WERI-Rb-1 (cell line): ENCODE measurements at regions not wholly inside any gene's neighbourhood (a gene's known extent, or its start where the extent isn't known, plus 50 kb on each side); places are given as distances from the start of the nearest gene placed in this dataset.

Experiments
- DNase-seq: peaks from one replicate; pipeline ENCODE4 v3.0.0-alpha.2; 2020
- H3K27ac ChIP-seq: fragments of 250-450 bp; sonication (Bioruptor Pico); 2 replicates; pipeline ENCODE4 v1.5.1; 2020; ENCODE audit warnings: mild to moderate bottlenecking, moderate library complexity
- H3K27me3 ChIP-seq: fragments of 250-450 bp; sonication (Bioruptor Pico); 2 replicates; pipeline ENCODE4 v1.5.1; 2021; ENCODE audit warnings: mild to moderate bottlenecking, low read depth, moderate library complexity; ENCODE audit not compliant: insufficient read depth, severe bottlenecking
- H3K36me3 ChIP-seq: fragments of 250-450 bp; sonication (Bioruptor Pico); 2 replicates; pipeline ENCODE4 v1.5.1; 2020; ENCODE audit warnings: mild to moderate bottlenecking, moderate library complexity
- H3K4me3 ChIP-seq: 2 replicates; pipeline ENCODE4 v1.5.1; 2011; ENCODE audit warnings: low read depth, mild to moderate bottlenecking, control low read depth, low read length
- H3K9me3 ChIP-seq: fragments of 250-450 bp; sonication (Bioruptor Pico); 2 replicates; pipeline ENCODE4 v1.5.1; 2021; ENCODE audit warnings: mild to moderate bottlenecking, moderate library complexity; ENCODE audit not compliant: severe bottlenecking
- TF ChIP-seq, protein P1 (sequence below): IDR thresholded peaks from 2 replicates; pipeline ENCODE4 v1.5.1; 2011; ENCODE audit warnings: low read depth, mild to moderate bottlenecking, control low read depth, inconsistent platforms, low read length

DNA sequence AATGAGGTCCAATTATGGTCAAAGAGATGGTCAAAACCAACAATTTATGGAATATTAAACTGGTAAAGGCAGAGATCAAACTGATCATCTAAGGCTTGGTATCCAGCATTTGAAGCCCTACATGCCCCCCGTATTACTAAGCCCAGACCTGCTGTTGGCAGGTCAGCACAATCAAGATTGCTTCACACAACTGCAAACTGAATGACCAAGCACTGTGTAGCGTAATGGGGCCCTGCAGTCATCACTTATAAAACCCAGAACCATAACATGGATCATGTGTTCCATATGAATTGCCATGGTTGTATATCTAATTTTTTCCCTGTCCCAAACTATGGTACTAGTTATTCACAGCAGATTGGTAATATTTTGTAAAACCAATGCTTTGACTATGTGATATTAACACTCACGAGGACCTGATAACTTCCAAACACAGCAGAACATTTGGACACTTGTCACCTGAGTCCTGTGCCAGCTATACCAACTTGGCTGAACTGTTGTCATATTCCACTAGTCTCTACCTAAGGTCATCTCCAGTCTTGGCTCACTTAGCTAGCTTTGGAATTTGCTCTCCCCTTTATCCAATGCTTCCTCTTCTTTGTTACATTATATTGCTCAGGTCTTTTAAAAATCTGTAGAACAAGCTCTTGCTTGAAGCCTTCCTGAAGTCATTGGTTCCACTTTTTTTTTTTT, 81.7 kb upstream of the HMHB1 start:
- no peak overlapping the region for H3K4me3 ChIP-seq
- TF ChIP-seq, protein P1, sequence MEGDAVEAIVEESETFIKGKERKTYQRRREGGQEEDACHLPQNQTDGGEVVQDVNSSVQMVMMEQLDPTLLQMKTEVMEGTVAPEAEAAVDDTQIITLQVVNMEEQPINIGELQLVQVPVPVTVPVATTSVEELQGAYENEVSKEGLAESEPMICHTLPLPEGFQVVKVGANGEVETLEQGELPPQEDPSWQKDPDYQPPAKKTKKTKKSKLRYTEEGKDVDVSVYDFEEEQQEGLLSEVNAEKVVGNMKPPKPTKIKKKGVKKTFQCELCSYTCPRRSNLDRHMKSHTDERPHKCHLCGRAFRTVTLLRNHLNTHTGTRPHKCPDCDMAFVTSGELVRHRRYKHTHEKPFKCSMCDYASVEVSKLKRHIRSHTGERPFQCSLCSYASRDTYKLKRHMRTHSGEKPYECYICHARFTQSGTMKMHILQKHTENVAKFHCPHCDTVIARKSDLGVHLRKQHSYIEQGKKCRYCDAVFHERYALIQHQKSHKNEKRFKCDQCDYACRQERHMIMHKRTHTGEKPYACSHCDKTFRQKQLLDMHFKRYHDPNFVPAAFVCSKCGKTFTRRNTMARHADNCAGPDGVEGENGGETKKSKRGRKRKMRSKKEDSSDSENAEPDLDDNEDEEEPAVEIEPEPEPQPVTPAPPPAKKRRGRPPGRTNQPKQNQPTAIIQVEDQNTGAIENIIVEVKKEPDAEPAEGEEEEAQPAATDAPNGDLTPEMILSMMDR, result no peak
- no peaks in the 10 kb centered on the region for H3K27me3 ChIP-seq
- H3K27ac ChIP-seq, result no peak overlapping the region
- no peaks in the 10 kb centered on the region for H3K9me3 ChIP-seq
- DNase-seq, result no peak
- H3K36me3 ChIP-seq, result no peaks in the 10 kb centered on the region

DNA sequence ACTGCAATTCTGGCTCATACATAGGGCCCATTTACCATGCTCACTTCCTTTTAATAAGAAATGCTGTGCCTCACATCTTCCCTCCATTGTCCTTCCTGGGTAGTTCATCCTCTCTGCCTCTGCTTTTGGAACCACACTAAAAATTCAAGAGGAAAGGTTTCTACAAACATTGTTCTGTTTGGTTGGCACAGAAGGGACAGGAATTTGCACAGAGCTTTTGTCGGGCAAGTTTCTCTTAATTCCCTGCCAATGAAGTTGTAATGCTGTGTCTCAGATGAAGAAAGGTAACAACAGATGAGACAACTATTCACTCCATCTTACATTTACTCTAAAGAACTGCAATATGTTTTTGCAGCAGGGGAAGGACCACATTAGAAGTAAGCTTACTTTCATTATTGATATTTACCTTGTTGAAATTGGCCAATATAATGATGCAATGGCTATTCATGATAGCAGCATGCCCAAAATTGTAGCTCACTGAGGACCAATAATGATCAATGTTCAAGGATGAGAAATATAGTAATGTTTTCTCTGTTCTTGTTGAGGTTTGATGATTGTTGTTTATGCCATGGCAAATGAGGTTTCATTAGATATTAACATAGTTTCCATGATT, 82.5 kb upstream of the HMHB1 start:
- no peak overlapping the region for H3K27ac ChIP-seq
- no peaks in the 10 kb centered on the region for H3K27me3 ChIP-seq
- TF ChIP-seq, protein P1, result no peak
- H3K4me3 ChIP-seq, result no peak overlapping the region
- DNase-seq, result no peak
- H3K36me3 ChIP-seq, result no peaks in the 10 kb centered on the region
- no peaks in the 10 kb centered on the region for H3K9me3 ChIP-seq

DNA sequence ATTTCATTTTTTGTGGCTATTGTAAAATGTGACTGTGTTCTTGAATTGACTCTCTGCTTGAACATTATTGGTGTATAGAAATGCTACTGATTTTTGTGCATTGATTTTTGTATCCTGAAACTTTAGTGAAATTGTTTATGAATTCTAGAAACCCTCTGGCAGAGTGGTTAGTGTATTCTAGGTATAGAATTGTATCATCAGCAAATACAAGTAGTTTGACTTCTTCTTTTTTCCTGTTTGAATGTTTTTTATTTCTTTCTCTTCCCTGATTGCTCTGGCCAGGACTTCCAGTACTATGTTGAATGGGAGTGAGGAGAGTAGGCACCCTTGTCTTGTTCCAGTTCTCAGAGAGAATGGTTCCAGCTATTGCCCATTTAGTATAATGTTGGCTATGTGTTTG, 88.8 kb upstream of the HMHB1 start:
- DNase-seq, result no peak
- no peak overlapping the region for H3K27ac ChIP-seq
- H3K27me3 ChIP-seq, result no peaks in the 10 kb centered on the region
- no peaks in the 10 kb centered on the region for H3K36me3 ChIP-seq
- TF ChIP-seq, protein P1, result no peak
- no peaks in the 10 kb centered on the region for H3K9me3 ChIP-seq
- H3K4me3 ChIP-seq, result no peak overlapping the region

DNA sequence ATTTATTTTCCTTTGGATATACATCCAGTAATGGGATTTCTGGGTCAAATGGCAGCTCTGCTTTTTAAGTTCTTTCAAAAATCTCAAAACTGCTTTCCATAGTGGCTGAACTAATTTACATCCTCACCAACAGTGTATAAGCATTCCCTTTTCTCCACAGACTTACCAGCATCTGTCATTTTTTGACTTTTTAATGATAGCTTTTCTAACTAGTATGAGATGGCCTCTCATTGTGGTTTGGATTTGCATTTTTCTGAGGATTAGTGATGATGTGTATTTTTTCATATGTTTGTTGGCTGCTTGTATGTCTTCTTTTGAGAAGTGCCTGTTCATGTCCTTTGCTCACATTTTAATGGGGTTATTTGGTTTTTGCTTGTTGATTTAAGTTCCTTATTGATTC, 90.0 kb upstream of the HMHB1 start:
- Histone ChIP-seq H3K36me3 (no peaks in the 10 kb centered on the region), H3K27ac (no peak overlapping the region), H3K9me3 (no peaks in the 10 kb centered on the region), H3K27me3 (no peaks in the 10 kb centered on the region), H3K4me3 (no peak overlapping the region)
- TF ChIP-seq, protein P1, result no peak
- no peak for DNase-seq

DNA sequence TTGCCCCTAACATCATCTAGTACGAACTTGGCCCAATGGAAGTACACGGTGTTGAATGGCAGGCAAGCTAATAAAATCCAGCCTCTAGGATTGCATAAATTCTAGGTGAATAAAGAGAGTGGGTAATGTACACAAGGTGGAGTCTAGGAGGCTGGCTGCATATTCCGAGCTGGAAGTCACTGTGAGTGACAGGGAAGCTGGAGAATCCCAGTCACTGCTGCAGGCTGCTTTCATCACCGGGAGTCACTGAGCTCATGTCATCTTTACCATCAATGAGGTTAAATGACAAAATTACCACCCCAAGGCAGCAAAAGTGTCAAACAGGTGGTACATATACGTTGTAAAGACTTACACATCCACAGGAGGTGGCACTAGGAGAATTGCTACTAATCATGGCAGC, 91.3 kb upstream of the HMHB1 start:
- H3K4me3 ChIP-seq, result no peak overlapping the region
- no peaks in the 10 kb centered on the region for H3K27me3 ChIP-seq
- no peaks in the 10 kb centered on the region for H3K9me3 ChIP-seq
- no peak for DNase-seq
- no peak overlapping the region for H3K27ac ChIP-seq
- no peaks in the 10 kb centered on the region for H3K36me3 ChIP-seq
- TF ChIP-seq, protein P1, result no peak

DNA sequence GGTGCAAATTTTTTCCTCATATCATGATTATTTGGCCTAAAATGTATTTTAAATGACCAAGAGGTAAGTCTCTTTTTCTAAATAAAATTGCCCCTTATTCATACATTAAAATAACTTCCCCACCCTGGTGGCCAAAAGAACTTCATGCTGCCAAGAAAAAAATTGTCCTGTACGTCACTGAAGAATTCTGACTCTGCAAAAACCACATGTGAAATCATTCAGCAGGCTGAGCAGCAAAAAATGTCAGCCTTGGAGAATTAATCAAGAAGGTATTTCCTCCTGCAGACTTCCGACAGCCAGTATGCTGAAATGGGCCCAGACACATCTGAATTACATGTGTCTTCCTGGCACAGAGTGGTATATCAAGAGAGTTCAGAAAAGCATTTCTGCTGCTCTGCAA, 94.6 kb upstream of the HMHB1 start:
- Histone ChIP-seq H3K36me3 (no peaks in the 10 kb centered on the region), H3K9me3 (no peaks in the 10 kb centered on the region), H3K27me3 (no peaks in the 10 kb centered on the region), H3K4me3 (no peak overlapping the region), H3K27ac (no peak overlapping the region)
- TF ChIP-seq, protein P1, result no peak
- DNase-seq, result no peak
